OCI-LY3 (cell line): ENCODE measurements at regions not wholly inside any gene's neighbourhood (a gene's known extent, or its start where the extent isn't known, plus 50 kb on each side); places are given as distances from the start of the nearest gene placed in this dataset.

ENCODE experiments used
- H2AFZ ChIP-seq: fragments of 200-600, 300-600 bp; shearing (Covaris generic); 2 replicates; pipeline ENCODE4 v1.6.0; 2014; ENCODE audit warnings: antibody characterized with exemption, low read depth, low read length
- H3K27ac ChIP-seq: fragments of 200-600, 300-600 bp; sonication (generic); 2 replicates; pipeline ENCODE4 v1.5.1; 2014; ENCODE audit warnings: mild to moderate bottlenecking, low read length, moderate library complexity, mixed read lengths
- H3K27me3 ChIP-seq: fragments of 200-600, 300-600 bp; sonication (generic); 2 replicates; pipeline ENCODE4 v1.6.1; 2014; ENCODE audit warnings: low read depth, low read length, mixed read lengths
- H3K36me3 ChIP-seq: fragments of 200-600, 300-600 bp; sonication (generic); replicated peaks from 2 replicates; pipeline ENCODE3; 2014; ENCODE audit warnings: low read depth, low read length, mixed read lengths
- H3K4me1 ChIP-seq: fragments of 300-600, 200-600 bp; sonication (generic); 2 replicates; pipeline ENCODE4 v1.6.1; 2014; ENCODE audit warnings: low read length, mixed read lengths
- H3K4me2 ChIP-seq: fragments of 200-600, 300-600 bp; sonication (generic); 2 replicates; pipeline ENCODE4 v1.6.1; 2014; ENCODE audit warnings: low read length, mixed read lengths
- H3K4me3 ChIP-seq: fragments of 300-600, 200-600 bp; sonication (generic); 2 replicates; pipeline ENCODE4 v1.5.1; 2014; ENCODE audit warnings: antibody characterized with exemption, mild to moderate bottlenecking, low read length, moderate library complexity
- H3K79me2 ChIP-seq: fragments of 300-600, 200-600 bp; shearing (Covaris generic); 2 replicates; pipeline ENCODE4 v1.6.1; 2014; ENCODE audit warnings: mild to moderate bottlenecking, low read length, mixed read lengths
- H3K9ac ChIP-seq: fragments of 300-600, 200-600 bp; shearing (Covaris generic); 2 replicates; pipeline ENCODE4 v1.6.0; 2014; ENCODE audit warnings: mild to moderate bottlenecking, low read length, moderate library complexity
- H3K9me3 ChIP-seq: fragments of 200-600, 300-600 bp; shearing (Covaris generic); 2 replicates; pipeline ENCODE4 v1.6.1; 2014; ENCODE audit warnings: low read length, mixed read lengths; ENCODE audit not compliant: insufficient read depth
- H4K20me1 ChIP-seq: fragments of 200-600, 300-600 bp; sonication (generic); 2 replicates; pipeline ENCODE4 v1.6.1; 2016; ENCODE audit warnings: low read length, mixed read lengths; ENCODE audit not compliant: insufficient read depth
- CTCF ChIP-seq: fragments of 200-600, 300-600 bp; sonication (generic); IDR thresholded peaks from 2 replicates; pipeline ENCODE4 v1.5.1; 2014; ENCODE audit warnings: antibody characterized with exemption, low read length, low read depth
- EZH2phosphoT487 ChIP-seq: fragments of 200-600 bp; shearing (Covaris generic); IDR thresholded peaks from 2 replicates; pipeline ENCODE4 v1.6.1; 2018; ENCODE audit warnings: antibody characterized with exemption, mixed run types, low read depth

- H4K20me1 ChIP-seq = no peaks in the 10 kb centered on the region
- H2AFZ ChIP-seq = no peak overlapping the region
- no peak overlapping the region for H3K4me3 ChIP-seq
- no peaks in the 10 kb centered on the region for H3K36me3 ChIP-seq
- peaks cover 14% of the 10 kb centered on the region for H3K4me1 ChIP-seq
- H3K27me3 ChIP-seq = peaks cover 17% of the 10 kb centered on the region
- peak overlapping the region; percentile 56 for H3K4me2 ChIP-seq
- H3K9ac ChIP-seq = no peak overlapping the region
- H3K9me3 ChIP-seq = no peaks in the 10 kb centered on the region
- H3K79me2 ChIP-seq = no peaks in the 10 kb centered on the region
- no peak overlapping the region for H3K27ac ChIP-seq
- TF ChIP-seq EZH2phosphoT487 (no peak), CTCF (no peak)
Measured at GRCh38 chr2:20507166-20507692, 60.4 kb downstream of the RHOB start.

GRCh38 chr2:20507711-20508110 is 60.8 kb downstream of the RHOB start:
- no peaks in the 10 kb centered on the region for H3K36me3 ChIP-seq
- H3K4me1 ChIP-seq = peaks cover 14% of the 10 kb centered on the region
- no peak overlapping the region for H3K4me3 ChIP-seq
- no peak overlapping the region for H3K9ac ChIP-seq
- peaks cover 17% of the 10 kb centered on the region for H3K27me3 ChIP-seq
- no peaks in the 10 kb centered on the region for H3K9me3 ChIP-seq
- TF ChIP-seq EZH2phosphoT487 = no peak
- TF ChIP-seq CTCF = no peak
- H4K20me1 ChIP-seq = no peaks in the 10 kb centered on the region
- H2AFZ ChIP-seq = no peak overlapping the region
- H3K79me2 ChIP-seq = no peaks in the 10 kb centered on the region
- peak overlapping the region; percentile 56; the same call in 1 of the 2 replicates for H3K4me2 ChIP-seq
- no peak overlapping the region for H3K27ac ChIP-seq

- no peaks in the 10 kb centered on the region for H4K20me1 ChIP-seq
- no peaks in the 10 kb centered on the region for H3K79me2 ChIP-seq
- H2AFZ ChIP-seq = no peak overlapping the region
- peaks cover 14% of the 10 kb centered on the region for H3K4me1 ChIP-seq
- no peak overlapping the region for H3K9ac ChIP-seq
- no peak overlapping the region for H3K27ac ChIP-seq
- H3K4me3 ChIP-seq = no peak overlapping the region
- H3K9me3 ChIP-seq = no peaks in the 10 kb centered on the region
- H3K4me2 ChIP-seq = peak overlapping the region; percentile 46; the same call in 1 of the 2 replicates
- H3K27me3 ChIP-seq = peaks cover 18% of the 10 kb centered on the region
- no peaks in the 10 kb centered on the region for H3K36me3 ChIP-seq
- TF ChIP-seq EZH2phosphoT487 (no peak), CTCF (no peak)
Measured at GRCh38 chr2:20509301-20509769, 62.5 kb downstream of the RHOB start.

- H3K4me3 ChIP-seq = peak overlapping the region; percentile 37
- H4K20me1 ChIP-seq = no peaks in the 10 kb centered on the region
- H2AFZ ChIP-seq = no peak overlapping the region
- no peaks in the 10 kb centered on the region for H3K9me3 ChIP-seq
- peaks cover 18% of the 10 kb centered on the region for H3K27me3 ChIP-seq
- TF ChIP-seq CTCF (no peak), EZH2phosphoT487 (no peak)
- H3K36me3 ChIP-seq = no peaks in the 10 kb centered on the region
- H3K9ac ChIP-seq = no peak overlapping the region; the same call in 1 of the 2 replicates
- peak overlapping the region; percentile 46 for H3K4me2 ChIP-seq
- H3K4me1 ChIP-seq = peaks cover 14% of the 10 kb centered on the region
- H3K79me2 ChIP-seq = no peaks in the 10 kb centered on the region
- H3K27ac ChIP-seq = no peak overlapping the region
Measured at GRCh38 chr2:20509770-20510490, 63.1 kb downstream of the RHOB start.
